ENCODE measurements at regions not wholly inside any gene's neighbourhood (a gene's known extent, or its start where the extent isn't known, plus 50 kb on each side); places are given as distances from the start of the nearest gene placed in this dataset.

- no peak for TF ChIP-seq CTCF (conservative IDR thresholded peaks at IDR 0.05)
- TF ChIP-seq ZFX (IDR thresholded peaks at IDR 0.05) = no peak
Measured at GRCh38 chr7:49624611-49625010, 148.8 kb upstream of the VWC2 start.

All from C4-2B (cell line).